ENCODE measurements at regions not wholly inside any gene's neighbourhood (a gene's known extent, or its start where the extent isn't known, plus 50 kb on each side); places are given as distances from the start of the nearest gene placed in this dataset.

DNA sequence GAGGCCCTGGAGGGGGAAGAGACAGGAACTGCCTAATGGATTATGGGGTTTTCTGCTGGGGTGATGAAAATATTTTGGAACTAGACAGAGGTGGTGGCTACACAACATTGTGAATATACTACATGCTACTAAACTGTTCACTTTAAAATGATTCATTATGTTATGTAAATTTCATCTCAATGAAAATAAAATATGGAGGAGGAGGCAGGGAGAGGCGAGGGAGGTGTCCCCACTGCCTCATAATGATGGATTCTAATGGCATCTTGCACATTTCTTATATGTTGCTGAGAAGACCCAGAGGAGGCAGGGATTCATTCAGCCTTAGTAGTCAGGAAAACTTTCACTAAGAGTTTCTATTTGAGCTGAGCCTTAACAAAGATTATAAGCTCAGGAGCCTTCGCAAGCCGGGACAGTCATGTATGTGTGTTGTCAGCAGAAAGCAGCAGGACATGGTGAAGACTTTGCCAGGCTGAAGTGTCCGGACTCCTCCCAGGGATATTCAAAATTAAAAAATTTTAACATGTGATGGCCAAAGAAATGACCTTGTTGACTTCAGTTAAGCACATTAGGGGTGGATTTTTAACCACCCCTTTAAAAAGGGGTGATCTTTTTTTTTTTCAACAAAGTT, 158.6 kb upstream of the PCSK2 start:
- TF ChIP-seq, protein P1, sequence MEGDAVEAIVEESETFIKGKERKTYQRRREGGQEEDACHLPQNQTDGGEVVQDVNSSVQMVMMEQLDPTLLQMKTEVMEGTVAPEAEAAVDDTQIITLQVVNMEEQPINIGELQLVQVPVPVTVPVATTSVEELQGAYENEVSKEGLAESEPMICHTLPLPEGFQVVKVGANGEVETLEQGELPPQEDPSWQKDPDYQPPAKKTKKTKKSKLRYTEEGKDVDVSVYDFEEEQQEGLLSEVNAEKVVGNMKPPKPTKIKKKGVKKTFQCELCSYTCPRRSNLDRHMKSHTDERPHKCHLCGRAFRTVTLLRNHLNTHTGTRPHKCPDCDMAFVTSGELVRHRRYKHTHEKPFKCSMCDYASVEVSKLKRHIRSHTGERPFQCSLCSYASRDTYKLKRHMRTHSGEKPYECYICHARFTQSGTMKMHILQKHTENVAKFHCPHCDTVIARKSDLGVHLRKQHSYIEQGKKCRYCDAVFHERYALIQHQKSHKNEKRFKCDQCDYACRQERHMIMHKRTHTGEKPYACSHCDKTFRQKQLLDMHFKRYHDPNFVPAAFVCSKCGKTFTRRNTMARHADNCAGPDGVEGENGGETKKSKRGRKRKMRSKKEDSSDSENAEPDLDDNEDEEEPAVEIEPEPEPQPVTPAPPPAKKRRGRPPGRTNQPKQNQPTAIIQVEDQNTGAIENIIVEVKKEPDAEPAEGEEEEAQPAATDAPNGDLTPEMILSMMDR (IDR thresholded peaks at IDR 0.05): no peak
- no peaks in the 10 kb centered on the region for H3K4me1 ChIP-seq (ENCODE audit: control insufficient read depth, insufficient read depth, low read length)
- no peak overlapping the region for H3K4me3 ChIP-seq (ENCODE audit: low read length)
- no peaks in the 10 kb centered on the region for H3K36me3 ChIP-seq (ENCODE audit: control insufficient read depth, insufficient read depth, low read length)
- Mint-ChIP-seq H3K4me3 (no peak overlapping the region), H3K4me1 (no peaks in the 10 kb centered on the region), H3K27me3 (ENCODE audit: low read depth in 2 of 2) (no peaks in the 10 kb centered on the region), H3K9me3 (peaks cover 8% of the 10 kb centered on the region in 2 donors), H3K36me3 (no peaks in the 10 kb centered on the region), H3K27ac (no peak overlapping the region)
- no peaks in the 10 kb centered on the region for H3K27me3 ChIP-seq (ENCODE audit: control insufficient read depth, insufficient read depth, low read length)
- DNase-seq (no peak), ATAC-seq (no peak)
- intact Hi-C loops (cut with micrococcal nuclease): loop anchor here (10.0 kb wide), 1 partner anchor 63 kb away; no protein-coding TSS in a partner anchor
- 86% methylated on average over 4 of the region's 4 CpGs for WGBS (ENCODE audit: insufficient coverage)
- H3K9me3 ChIP-seq (ENCODE audit: control insufficient read depth, insufficient read depth, low read length): no peaks in the 10 kb centered on the region
- no peak overlapping the region for H3K27ac ChIP-seq (ENCODE audit: low read length)

DNA sequence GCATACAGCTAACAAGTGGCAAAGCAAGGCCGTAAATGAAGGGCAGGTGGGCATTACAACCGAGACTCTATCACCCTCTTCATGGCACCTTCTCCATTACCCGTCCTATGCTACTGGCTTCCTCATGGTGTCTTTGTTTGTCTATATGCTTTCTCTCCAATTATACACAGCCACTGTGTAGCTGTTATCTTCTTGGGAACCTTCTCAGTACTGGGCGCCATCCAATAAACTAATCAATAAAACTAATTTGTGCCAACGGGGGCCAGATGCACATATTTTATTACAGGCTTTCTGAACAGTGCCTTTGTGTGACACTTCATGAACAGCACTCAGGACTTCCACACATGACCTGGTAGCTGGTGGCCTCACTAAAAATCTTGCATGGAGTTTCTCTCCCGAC, 149.8 kb upstream of the PCSK2 start:
- TF ChIP-seq, protein P1 (IDR thresholded peaks at IDR 0.05): no peak
- Histone ChIP-seq H3K27me3 (ENCODE audit: control insufficient read depth, insufficient read depth, low read length) (no peaks in the 10 kb centered on the region), H3K4me3 (ENCODE audit: low read length) (no peak overlapping the region), H3K4me1 (ENCODE audit: control insufficient read depth, insufficient read depth, low read length) (no peaks in the 10 kb centered on the region), H3K9me3 (ENCODE audit: control insufficient read depth, insufficient read depth, low read length) (no peaks in the 10 kb centered on the region), H3K36me3 (ENCODE audit: control insufficient read depth, insufficient read depth, low read length) (no peaks in the 10 kb centered on the region), H3K27ac (ENCODE audit: low read length) (no peak overlapping the region)
- Mint-ChIP-seq H3K36me3 (no peaks in the 10 kb centered on the region), H3K27ac (no peak overlapping the region), H3K27me3 (ENCODE audit: low read depth in 2 of 2) (no peaks in the 10 kb centered on the region), H3K4me1 (no peaks in the 10 kb centered on the region), H3K9me3 (peaks cover 0 to 8% of the 10 kb centered on the region in 2 donors), H3K4me3 (no peak overlapping the region)
- ATAC-seq (no peak), DNase-seq (no peak)
- intact Hi-C loops (cut with micrococcal nuclease): no loop called here
- WGBS (ENCODE audit: insufficient coverage): 89% methylated on average over 6 of the region's 6 CpGs

GRCh38 chr20:17083738-17084137, 143.1 kb upstream of the PCSK2 start:
- DNase-seq (no peak), ATAC-seq (no peak)
- H3K9me3 ChIP-seq (ENCODE audit: control insufficient read depth, insufficient read depth, low read length): no peaks in the 10 kb centered on the region
- H3K36me3 Mint-ChIP-seq: no peaks in the 10 kb centered on the region
- WGBS (ENCODE audit: insufficient coverage): 57% methylated on average over 1 of the region's 1 CpG
- intact Hi-C loops (cut with micrococcal nuclease): no loop called here
- H3K36me3 ChIP-seq (ENCODE audit: control insufficient read depth, insufficient read depth, low read length): no peaks in the 10 kb centered on the region
- no peaks in the 10 kb centered on the region for H3K4me1 Mint-ChIP-seq
- H3K4me1 ChIP-seq (ENCODE audit: control insufficient read depth, insufficient read depth, low read length): no peaks in the 10 kb centered on the region
- TF ChIP-seq, protein P1 (IDR thresholded peaks at IDR 0.05): no peak
- no peaks in the 10 kb centered on the region for H3K27me3 Mint-ChIP-seq (ENCODE audit: low read depth in 2 of 2)
- H3K9me3 Mint-ChIP-seq: peaks cover 11 to 19% of the 10 kb centered on the region in 2 donors
- H3K27ac Mint-ChIP-seq: no peak overlapping the region
- no peaks in the 10 kb centered on the region for H3K27me3 ChIP-seq (ENCODE audit: control insufficient read depth, insufficient read depth, low read length)
- H3K4me3 Mint-ChIP-seq: no peak overlapping the region
- no peak overlapping the region for H3K27ac ChIP-seq (ENCODE audit: low read length)
- H3K4me3 ChIP-seq (ENCODE audit: low read length): no peak overlapping the region

- H3K27ac Mint-ChIP-seq: no peak overlapping the region
- Histone ChIP-seq H3K27ac (ENCODE audit: low read length) (no peak overlapping the region), H3K27me3 (ENCODE audit: control insufficient read depth, insufficient read depth, low read length) (no peaks in the 10 kb centered on the region), H3K4me3 (ENCODE audit: low read length) (no peak overlapping the region), H3K36me3 (ENCODE audit: control insufficient read depth, insufficient read depth, low read length) (no peaks in the 10 kb centered on the region), H3K4me1 (ENCODE audit: control insufficient read depth, insufficient read depth, low read length) (no peaks in the 10 kb centered on the region), H3K9me3 (ENCODE audit: control insufficient read depth, insufficient read depth, low read length) (no peaks in the 10 kb centered on the region)
- H3K36me3 Mint-ChIP-seq: no peaks in the 10 kb centered on the region
- intact Hi-C loops (cut with micrococcal nuclease): no loop called here
- DNase-seq (no peak), ATAC-seq (no peak)
- TF ChIP-seq, protein P1 (IDR thresholded peaks at IDR 0.05): no peak
- no peaks in the 10 kb centered on the region for H3K27me3 Mint-ChIP-seq (ENCODE audit: low read depth in 2 of 2)
- 82% methylated on average over 3 of the region's 3 CpGs for WGBS (ENCODE audit: insufficient coverage)
- H3K4me1 Mint-ChIP-seq: no peaks in the 10 kb centered on the region
- H3K9me3 Mint-ChIP-seq: peaks cover 13 to 19% of the 10 kb centered on the region in 2 donors
- H3K4me3 Mint-ChIP-seq: no peak overlapping the region
Measured at GRCh38 chr20:17084909-17085308, 141.9 kb upstream of the PCSK2 start.

All from natural killer cell (primary cell).